ENCODE measurements at regions not wholly inside any gene's neighbourhood (a gene's known extent, or its start where the extent isn't known, plus 50 kb on each side); places are given as distances from the start of the nearest gene placed in this dataset.

DNA sequence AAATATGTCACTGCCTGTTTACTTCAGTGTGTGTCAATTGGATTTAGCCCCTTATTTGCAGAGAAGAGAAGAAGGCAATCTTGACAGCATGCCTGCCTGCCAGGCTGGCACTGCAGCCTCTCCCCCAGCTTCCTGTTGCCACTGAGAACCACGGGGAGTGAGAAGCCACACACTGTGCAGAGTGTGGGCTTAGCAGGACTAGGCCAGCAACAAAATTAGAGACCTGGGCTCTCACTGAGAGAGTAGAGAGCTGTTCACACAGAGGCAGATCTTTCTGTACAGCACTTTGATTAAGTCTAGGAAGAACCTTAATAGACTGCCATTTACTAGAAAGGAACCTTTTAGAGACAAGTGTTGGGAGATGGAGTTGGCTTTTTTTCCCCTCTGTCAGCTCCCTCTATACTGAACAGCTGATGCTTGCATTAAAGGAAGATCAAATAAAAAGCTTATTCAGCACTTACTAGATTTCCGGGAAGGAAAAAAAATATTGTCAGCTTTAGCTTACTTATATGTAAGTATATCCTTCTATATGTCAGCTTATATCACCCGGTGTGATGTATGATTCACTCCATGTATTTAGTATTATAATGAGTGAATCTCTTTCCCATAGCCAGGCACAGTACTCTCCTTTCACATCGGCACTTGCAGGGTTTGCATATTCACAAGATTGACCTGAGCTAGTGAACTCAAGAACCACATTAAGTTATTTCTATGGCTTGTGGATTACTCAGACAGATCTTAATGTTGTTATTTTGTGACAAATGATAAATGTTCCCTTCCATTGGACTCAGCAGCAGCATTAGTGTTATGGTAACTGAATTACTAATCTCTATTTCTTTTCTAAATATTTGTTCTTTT lies 851.0 kb upstream of the EPHA7 start:
- no peak overlapping the region for H3K27ac Mint-ChIP-seq
- H3K27me3 Mint-ChIP-seq (ENCODE audit: low read depth in 3 of 3): no peaks in the 10 kb centered on the region
- no peak for DNase-seq
- H3K4me3 Mint-ChIP-seq: no peak overlapping the region
- no peaks in the 10 kb centered on the region for H3K36me3 Mint-ChIP-seq
- no peaks in the 10 kb centered on the region for H3K4me1 Mint-ChIP-seq
- H3K9me3 Mint-ChIP-seq: peaks cover 5 to 52% (median 18%) of the 10 kb centered on the region in 6 donors

DNA sequence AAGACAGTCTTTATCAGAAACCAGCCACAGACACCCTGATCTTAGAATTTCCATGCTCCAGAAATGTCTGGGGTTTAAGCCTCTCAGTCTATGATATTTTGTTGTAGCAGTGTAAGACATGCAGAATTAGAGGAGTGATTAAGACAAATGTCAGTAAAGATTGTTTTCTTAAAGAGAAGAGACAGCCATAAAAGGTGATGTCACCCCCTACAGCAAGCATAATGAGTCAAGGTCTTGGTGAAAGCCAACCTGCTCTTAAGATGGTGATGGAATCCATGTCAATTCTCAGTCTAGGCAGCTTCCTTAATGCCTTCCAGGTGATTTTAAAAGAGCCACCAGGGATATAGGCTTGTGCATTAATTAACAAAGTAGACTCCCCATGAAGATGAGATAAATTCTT lies 849.9 kb upstream of the EPHA7 start:
- Mint-ChIP-seq H3K9me3 (peaks cover 8 to 56% (median 25%) of the 10 kb centered on the region in 6 donors), H3K36me3 (no peaks in the 10 kb centered on the region), H3K4me1 (no peaks in the 10 kb centered on the region), H3K4me3 (no peak overlapping the region), H3K27ac (no peak overlapping the region), H3K27me3 (ENCODE audit: low read depth in 3 of 3) (no peaks in the 10 kb centered on the region)
- no peak for DNase-seq

DNA sequence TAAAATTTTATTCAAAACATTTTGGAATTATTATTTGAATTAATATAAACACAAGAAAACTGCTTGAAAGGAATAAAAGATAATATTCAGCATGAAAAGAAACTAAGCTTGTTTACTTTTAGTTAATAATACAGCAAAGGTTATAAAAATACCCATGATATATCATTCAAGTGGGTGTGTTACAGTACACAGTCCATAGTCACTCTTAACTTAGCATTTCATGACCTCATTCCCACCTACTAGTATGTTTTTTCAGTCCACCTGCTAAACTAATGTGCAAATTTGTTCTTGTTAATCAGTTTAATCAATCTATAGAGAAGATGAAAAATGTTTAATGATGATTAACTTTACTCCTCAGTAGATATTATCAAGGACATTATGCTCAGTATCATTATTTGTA lies 841.4 kb upstream of the EPHA7 start:
- H3K9me3 Mint-ChIP-seq: peaks cover 3 to 33% (median 22%) of the 10 kb centered on the region in 6 donors
- no peaks in the 10 kb centered on the region for H3K36me3 Mint-ChIP-seq
- no peaks in the 10 kb centered on the region for H3K4me1 Mint-ChIP-seq
- H3K27me3 Mint-ChIP-seq (ENCODE audit: low read depth in 3 of 3): no peaks in the 10 kb centered on the region
- DNase-seq: no peak
- no peak overlapping the region for H3K27ac Mint-ChIP-seq
- H3K4me3 Mint-ChIP-seq: no peak overlapping the region

DNA sequence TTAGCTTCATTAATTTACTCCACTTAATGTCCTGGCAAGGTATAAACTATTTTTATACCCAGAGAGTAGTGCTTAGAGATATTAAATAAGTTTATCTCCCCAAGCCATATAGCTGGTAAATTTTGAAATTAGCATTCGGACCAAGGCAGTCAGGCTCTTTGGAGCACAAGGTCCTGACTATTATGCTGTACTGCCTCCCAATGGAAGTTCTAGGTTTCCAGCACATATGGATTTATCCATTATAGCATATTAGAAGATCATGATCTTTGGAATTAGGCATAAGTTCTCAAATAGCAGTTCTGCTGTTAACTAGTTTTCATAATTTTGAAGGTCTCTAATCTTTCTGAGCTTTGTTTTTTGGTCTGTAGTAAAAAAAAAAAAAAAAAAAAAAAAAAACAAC lies 835.3 kb upstream of the EPHA7 start:
- no peak for DNase-seq
- H3K27ac Mint-ChIP-seq: no peak overlapping the region
- H3K4me3 Mint-ChIP-seq: no peak overlapping the region
- no peaks in the 10 kb centered on the region for H3K27me3 Mint-ChIP-seq (ENCODE audit: low read depth in 3 of 3)
- no peaks in the 10 kb centered on the region for H3K4me1 Mint-ChIP-seq
- no peaks in the 10 kb centered on the region for H3K36me3 Mint-ChIP-seq
- H3K9me3 Mint-ChIP-seq: peaks cover 0 to 23% (median 6%) of the 10 kb centered on the region in 6 donors

DNA sequence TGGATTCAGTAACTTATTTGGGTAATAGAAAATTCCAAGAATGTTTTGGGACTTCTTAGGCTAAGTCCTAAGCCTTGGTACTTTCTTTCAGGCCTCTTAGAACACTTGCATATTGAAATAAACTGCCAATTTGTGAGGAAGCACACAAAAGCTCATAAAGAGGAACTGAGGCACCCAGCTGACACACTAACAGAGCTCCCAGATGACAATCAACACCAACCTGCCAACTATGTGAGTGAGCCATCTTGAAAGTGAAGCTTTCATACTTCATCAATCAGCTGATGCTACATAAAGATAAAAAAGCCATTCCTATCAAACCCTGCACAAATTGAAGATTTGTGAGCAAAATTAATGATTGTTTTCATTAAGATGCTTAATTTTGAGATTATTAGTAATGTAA lies 832.5 kb upstream of the EPHA7 start:
- H3K4me1 Mint-ChIP-seq: peaks cover 0 to 2% of the 10 kb centered on the region in 2 donors
- no peaks in the 10 kb centered on the region for H3K27me3 Mint-ChIP-seq (ENCODE audit: low read depth in 3 of 3)
- H3K4me3 Mint-ChIP-seq: no peak overlapping the region
- no peak for DNase-seq
- H3K36me3 Mint-ChIP-seq: no peaks in the 10 kb centered on the region
- H3K27ac Mint-ChIP-seq: no peak overlapping the region
- peaks cover 2 to 32% (median 11%) of the 10 kb centered on the region in 6 donors for H3K9me3 Mint-ChIP-seq

DNA sequence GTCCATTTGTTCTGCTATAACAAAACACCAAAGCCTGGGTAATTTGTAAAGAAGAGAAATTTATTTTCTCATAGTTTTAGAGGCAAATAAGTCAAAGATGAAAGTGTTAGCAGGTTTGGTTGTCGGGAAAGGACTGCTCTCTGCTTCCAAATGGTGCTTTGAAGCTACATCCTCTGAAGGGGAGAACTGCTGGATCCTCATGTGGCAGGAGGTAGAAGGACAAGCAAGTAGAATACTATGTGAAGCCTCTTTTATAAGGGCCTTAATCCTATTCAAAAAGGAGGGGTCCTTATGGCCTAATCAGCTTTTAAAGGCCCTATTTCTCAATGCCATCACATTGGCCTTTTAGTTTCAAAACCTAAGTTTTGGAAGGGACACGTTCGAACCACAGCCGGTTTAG lies 826.0 kb upstream of the EPHA7 start:
- Mint-ChIP-seq H3K27me3 (ENCODE audit: low read depth in 3 of 3) (no peaks in the 10 kb centered on the region), H3K36me3 (no peaks in the 10 kb centered on the region), H3K27ac (no peak overlapping the region), H3K4me3 (no peak overlapping the region), H3K4me1 (peaks cover 0 to 2% of the 10 kb centered on the region in 2 donors), H3K9me3 (peaks cover 4 to 39% (median 26%) of the 10 kb centered on the region in 6 donors)
- no peak for DNase-seq

DNA sequence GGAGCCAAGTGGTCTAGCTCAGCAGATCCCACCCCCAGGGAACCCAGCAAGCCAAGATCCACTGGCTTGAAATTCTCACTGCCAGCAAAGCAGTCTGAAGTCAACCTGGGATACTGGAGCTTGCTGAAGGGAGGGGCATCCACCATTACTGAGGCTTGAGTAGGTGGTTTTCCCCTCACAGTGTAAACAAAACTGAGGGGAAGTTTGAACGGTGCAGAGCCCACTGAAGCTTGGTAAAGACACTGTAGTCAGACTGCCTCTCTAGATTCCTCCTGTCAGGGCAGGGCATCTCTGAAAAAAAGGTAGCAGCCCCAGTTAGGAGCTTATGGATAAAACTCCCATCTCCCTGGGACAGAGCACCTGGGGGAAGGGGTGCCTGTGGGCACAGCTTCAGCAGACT lies 819.5 kb upstream of the EPHA7 start:
- no peak for DNase-seq
- Mint-ChIP-seq H3K4me3 (no peak overlapping the region), H3K36me3 (no peaks in the 10 kb centered on the region), H3K9me3 (peaks cover 10 to 53% (median 28%) of the 10 kb centered on the region in 6 donors), H3K27me3 (ENCODE audit: low read depth in 3 of 3) (no peaks in the 10 kb centered on the region), H3K4me1 (no peaks in the 10 kb centered on the region), H3K27ac (no peak overlapping the region)

DNA sequence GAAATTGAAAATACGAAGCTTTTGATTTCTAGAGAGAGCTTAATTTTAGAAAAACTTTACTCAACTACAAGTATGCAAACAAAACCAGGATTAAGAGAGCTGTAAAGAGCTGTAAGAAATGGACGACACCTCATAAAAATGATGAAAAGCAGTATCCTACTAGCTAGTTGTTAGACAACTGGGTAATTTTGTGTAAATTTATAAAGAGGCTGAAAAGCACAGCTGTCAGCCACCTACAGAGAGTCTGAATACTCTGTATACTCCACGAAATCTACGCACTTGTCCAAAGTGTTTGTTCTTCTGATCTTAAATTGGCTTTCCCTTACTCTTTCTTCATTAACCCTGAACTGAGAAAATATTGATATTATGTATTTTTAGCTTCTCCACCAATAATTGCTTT lies 808.4 kb upstream of the EPHA7 start:
- peaks cover under 1 to 6% (median 2%) of the 10 kb centered on the region in 3 donors for H3K27me3 Mint-ChIP-seq (ENCODE audit: low read depth in 3 of 3)
- H3K4me1 Mint-ChIP-seq: no peaks in the 10 kb centered on the region
- H3K27ac Mint-ChIP-seq: no peak overlapping the region
- no peak overlapping the region for H3K4me3 Mint-ChIP-seq
- peaks cover 4 to 32% (median 8%) of the 10 kb centered on the region in 6 donors for H3K9me3 Mint-ChIP-seq
- no peaks in the 10 kb centered on the region for H3K36me3 Mint-ChIP-seq
- DNase-seq: no peak

DNA sequence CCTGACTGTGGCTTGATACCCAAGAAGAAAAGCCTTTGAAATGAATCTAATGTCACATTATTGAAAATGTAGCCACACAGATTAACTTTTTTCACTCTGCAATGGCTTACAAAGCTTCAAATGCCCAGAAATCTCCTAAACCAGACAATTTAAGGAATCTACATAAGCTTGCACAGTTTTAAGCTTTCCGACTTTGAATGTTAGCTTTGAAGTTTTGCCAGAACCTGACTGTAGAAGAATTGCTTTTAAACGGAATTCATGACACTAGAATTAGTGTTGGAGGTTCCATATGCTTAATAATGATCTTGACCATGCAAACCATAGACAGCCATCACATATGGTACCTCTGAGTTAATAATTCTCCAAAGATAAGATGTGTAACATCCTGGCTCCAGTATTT lies 798.5 kb upstream of the EPHA7 start:
- Mint-ChIP-seq H3K27ac (no peak overlapping the region), H3K4me3 (no peak overlapping the region), H3K36me3 (no peaks in the 10 kb centered on the region), H3K27me3 (ENCODE audit: low read depth in 3 of 3) (peaks cover 0 to 2% (median 1%) of the 10 kb centered on the region in 3 donors), H3K9me3 (peaks cover 4 to 27% (median 10%) of the 10 kb centered on the region in 6 donors), H3K4me1 (no peaks in the 10 kb centered on the region)
- DNase-seq: no peak

DNA sequence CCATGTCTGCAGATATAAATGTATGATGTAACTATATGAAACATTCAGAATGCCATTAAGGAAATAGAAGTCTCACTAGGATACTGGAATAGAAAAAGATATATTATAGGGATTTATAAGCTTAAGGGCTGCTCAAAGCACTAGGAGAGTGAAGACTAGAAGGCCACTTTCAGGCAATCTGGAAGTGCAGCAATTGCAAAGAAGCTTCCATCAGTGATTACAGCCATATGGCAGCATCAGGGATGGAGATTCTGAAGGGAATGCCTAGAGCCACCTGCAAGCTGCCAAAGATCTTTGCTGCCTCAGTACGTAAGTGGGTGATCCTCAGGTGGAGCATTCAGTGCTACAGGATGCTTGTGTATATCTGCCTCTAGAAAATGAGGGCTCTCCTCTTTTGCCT lies 796.2 kb upstream of the EPHA7 start:
- no peak overlapping the region for H3K4me3 Mint-ChIP-seq
- H3K27me3 Mint-ChIP-seq (ENCODE audit: low read depth in 3 of 3): no peaks in the 10 kb centered on the region
- DNase-seq: no peak
- peaks cover 0 to 22% (median 10%) of the 10 kb centered on the region in 6 donors for H3K9me3 Mint-ChIP-seq
- H3K27ac Mint-ChIP-seq: no peak overlapping the region
- H3K36me3 Mint-ChIP-seq: no peaks in the 10 kb centered on the region
- H3K4me1 Mint-ChIP-seq: no peaks in the 10 kb centered on the region

DNA sequence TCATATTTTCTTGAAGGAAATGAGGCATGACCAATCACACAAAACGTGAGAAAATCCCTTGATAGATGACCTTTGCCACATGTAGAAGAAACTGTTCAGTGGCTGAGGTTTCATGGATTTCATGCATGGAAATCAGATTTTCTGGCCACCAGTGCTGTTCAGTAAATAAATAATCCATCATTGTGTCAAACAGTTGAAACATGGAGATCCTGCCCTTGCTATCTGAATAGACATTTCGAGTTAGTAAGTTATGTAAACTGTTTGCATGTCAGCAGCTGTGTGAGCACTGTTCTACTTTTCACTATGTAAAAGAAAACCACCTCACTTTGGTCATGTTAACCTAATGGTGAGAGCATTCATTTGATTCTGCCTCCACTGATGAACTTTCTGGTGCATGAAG lies 793.9 kb upstream of the EPHA7 start:
- H3K36me3 Mint-ChIP-seq: no peaks in the 10 kb centered on the region
- no peaks in the 10 kb centered on the region for H3K27me3 Mint-ChIP-seq (ENCODE audit: low read depth in 3 of 3)
- peaks cover 0 to 15% (median 8%) of the 10 kb centered on the region in 6 donors for H3K9me3 Mint-ChIP-seq
- DNase-seq: no peak
- H3K4me1 Mint-ChIP-seq: no peaks in the 10 kb centered on the region
- H3K27ac Mint-ChIP-seq: no peak overlapping the region
- H3K4me3 Mint-ChIP-seq: no peak overlapping the region

DNA sequence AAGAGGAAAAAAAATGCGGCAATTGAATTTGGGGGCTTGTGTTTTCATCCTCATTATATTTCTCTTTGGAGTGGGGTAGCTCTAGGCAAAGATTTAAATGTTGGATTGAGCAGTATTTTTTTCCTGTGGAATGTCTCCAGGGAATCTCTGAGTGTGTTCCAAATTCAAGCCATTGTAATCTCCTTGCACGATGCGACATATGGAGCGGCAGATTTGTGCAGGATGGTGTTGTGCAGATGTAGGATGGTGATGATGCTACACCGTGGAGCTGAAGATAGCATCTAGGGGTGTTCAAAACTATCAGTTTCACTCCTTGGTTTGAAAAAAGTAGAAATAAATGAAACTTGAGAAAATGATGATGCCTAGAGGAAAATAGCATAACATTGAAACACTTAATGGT lies 777.5 kb upstream of the EPHA7 start:
- Mint-ChIP-seq H3K9me3 (peaks cover 2 to 28% (median 8%) of the 10 kb centered on the region in 6 donors), H3K4me1 (no peaks in the 10 kb centered on the region), H3K27ac (no peak overlapping the region), H3K36me3 (peaks cover 0 to 5% (median 0%) of the 10 kb centered on the region in 3 donors), H3K4me3 (no peak overlapping the region), H3K27me3 (ENCODE audit: low read depth in 3 of 3) (no peaks in the 10 kb centered on the region)
- DNase-seq: no peak

DNA sequence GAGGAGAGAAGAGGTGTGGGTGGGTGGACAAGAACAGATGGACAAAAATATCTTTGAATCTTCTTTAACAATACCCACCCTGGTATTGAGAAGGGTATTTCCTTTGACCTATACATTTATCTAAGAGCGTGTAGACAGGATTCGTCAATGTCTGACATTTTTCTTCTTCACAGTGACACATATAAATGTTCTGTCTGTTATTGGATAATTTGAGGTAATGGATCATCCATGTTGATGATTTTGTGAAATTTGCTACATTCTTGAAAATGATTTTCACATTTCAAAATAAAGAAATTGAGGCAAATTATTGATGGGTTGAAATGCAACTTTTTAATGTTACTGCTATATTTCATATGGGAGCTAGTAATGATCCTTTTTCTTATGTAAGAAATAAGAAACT lies 770.7 kb upstream of the EPHA7 start:
- Mint-ChIP-seq H3K4me3 (no peak overlapping the region), H3K4me1 (no peaks in the 10 kb centered on the region), H3K9me3 (peaks cover 3 to 34% (median 17%) of the 10 kb centered on the region in 6 donors), H3K36me3 (peaks cover 0 to 4% (median 0%) of the 10 kb centered on the region in 3 donors), H3K27me3 (ENCODE audit: low read depth in 3 of 3) (no peaks in the 10 kb centered on the region), H3K27ac (no peak overlapping the region)
- no peak for DNase-seq

DNA sequence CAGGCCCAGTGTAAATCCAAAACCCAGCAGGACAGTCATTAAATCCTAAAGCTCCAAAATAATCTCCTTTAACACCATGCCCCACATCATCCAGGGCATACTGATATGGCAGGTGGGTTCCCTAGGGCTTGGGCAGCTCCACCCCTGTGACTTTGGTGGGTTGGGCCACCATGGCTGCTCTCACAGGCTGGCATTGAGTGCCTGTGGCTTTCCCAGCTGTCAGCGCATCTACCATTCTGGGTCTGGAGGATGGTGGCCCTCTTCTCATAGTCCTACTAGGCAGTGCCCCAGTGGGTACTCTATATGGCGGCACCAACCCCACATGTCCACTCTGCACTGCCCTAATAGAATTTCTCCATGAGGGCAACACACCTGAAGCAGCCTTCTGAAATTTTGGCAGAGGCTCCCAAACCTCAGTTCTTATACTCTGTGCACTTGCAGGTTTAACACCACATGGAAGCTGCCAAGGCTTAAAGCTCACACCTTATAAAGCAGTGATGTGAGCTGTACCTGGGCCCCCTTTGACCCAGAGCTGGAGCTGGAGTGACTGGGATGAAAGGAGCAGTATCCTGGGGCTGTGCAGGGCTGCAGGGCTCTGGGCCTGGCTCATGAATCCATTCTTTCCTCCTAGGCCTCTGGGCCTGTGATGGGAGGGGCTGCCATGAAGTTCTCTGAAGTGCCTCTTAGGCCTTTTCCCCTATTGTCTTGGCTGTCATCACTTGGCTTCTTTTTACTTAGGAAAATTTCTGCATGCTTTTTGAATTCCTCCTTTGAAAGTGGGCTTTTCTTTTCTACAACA lies 765.5 kb upstream of the EPHA7 start:
- Mint-ChIP-seq H3K4me3 (no peak overlapping the region), H3K9me3 (peaks cover 12 to 46% (median 21%) of the 10 kb centered on the region in 6 donors), H3K36me3 (no peaks in the 10 kb centered on the region), H3K4me1 (no peaks in the 10 kb centered on the region), H3K27ac (no peak overlapping the region), H3K27me3 (ENCODE audit: low read depth in 3 of 3) (peaks cover 0 to 1% (median 0%) of the 10 kb centered on the region in 3 donors)
- DNase-seq: no peak
